ENCODE measurements at regions not wholly inside any gene's neighbourhood (a gene's known extent, or its start where the extent isn't known, plus 50 kb on each side); places are given as distances from the start of the nearest gene placed in this dataset.

DNA sequence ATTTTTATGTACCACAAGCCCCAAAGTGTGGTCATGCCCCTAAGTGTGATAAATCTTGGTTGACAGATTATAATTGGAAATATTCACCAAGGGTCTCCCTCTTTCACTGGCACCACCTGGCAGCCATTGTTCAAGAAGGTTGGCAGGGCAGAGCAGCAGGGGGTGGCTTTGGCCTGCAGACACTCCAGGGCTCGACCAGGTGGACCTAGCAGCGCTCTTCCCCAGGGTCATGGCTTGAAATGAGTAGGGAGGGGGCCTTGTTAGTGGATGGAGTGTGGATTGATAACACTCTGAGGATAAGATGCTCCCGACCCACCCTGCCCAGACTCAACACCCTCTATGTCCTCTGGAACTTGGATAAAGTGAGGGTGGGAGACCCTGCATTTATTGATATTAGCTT is 58.2 kb upstream of the KLHL25 start:
- TF ChIP-seq EZH2 (IDR thresholded peaks at IDR 0.05; ENCODE audit: borderline replicate concordance, insufficient read depth, low read depth, low read length, poor library complexity, severe bottlenecking), result no peak
- TF ChIP-seq, protein P1, sequence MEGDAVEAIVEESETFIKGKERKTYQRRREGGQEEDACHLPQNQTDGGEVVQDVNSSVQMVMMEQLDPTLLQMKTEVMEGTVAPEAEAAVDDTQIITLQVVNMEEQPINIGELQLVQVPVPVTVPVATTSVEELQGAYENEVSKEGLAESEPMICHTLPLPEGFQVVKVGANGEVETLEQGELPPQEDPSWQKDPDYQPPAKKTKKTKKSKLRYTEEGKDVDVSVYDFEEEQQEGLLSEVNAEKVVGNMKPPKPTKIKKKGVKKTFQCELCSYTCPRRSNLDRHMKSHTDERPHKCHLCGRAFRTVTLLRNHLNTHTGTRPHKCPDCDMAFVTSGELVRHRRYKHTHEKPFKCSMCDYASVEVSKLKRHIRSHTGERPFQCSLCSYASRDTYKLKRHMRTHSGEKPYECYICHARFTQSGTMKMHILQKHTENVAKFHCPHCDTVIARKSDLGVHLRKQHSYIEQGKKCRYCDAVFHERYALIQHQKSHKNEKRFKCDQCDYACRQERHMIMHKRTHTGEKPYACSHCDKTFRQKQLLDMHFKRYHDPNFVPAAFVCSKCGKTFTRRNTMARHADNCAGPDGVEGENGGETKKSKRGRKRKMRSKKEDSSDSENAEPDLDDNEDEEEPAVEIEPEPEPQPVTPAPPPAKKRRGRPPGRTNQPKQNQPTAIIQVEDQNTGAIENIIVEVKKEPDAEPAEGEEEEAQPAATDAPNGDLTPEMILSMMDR (IDR thresholded peaks at IDR 0.05), result no peak
- Histone ChIP-seq H3K36me3 (replicated peaks in 1 of 2; ENCODE audit: control extremely low read depth in 1 of 2, control insufficient read depth in 1 of 2, extremely low read depth in 1 of 2, insufficient read depth in 2 of 2, low read length in 1 of 2) (no peaks in the 10 kb centered on the region), H3K79me2 (ENCODE audit: control insufficient read depth, insufficient read depth, low read length) (no peaks in the 10 kb centered on the region), H3K27me3 (replicated peaks in 1 of 4; ENCODE audit: control extremely low read depth in 1 of 4, control insufficient read depth in 3 of 4, insufficient read depth in 4 of 4, low read length in 3 of 4) (peaks cover 0 to 8% (median 3%) of the 10 kb centered on the region in 4 experiments), H4K20me1 (ENCODE audit: control insufficient read depth, insufficient read depth, low read length, poor library complexity, severe bottlenecking) (no peaks in the 10 kb centered on the region), H3K9ac (ENCODE audit: low read length) (no peak overlapping the region), H2AFZ (ENCODE audit: insufficient read depth, low read depth, low read length, poor library complexity, severe bottlenecking) (no peak overlapping the region), H3K4me1 (ENCODE audit: control insufficient read depth in 2 of 2, insufficient read depth in 2 of 2, low read length in 2 of 2) (peaks cover 0 to 3% of the 10 kb centered on the region in 2 donors), H3K9me3 (ENCODE audit: control extremely low read depth in 1 of 3, control insufficient read depth in 2 of 3, insufficient read depth in 1 of 3, low read length in 2 of 3) (no peaks in the 10 kb centered on the region), H3K4me3 (ENCODE audit: control extremely low read depth in 1 of 5, extremely low read depth in 1 of 5, insufficient read depth in 1 of 5, low read depth in 2 of 5, low read length in 4 of 5) (no peak overlapping the region), H3K27ac (ENCODE audit: low read length in 2 of 2) (no peak overlapping the region), H3K4me2 (replicated peaks; ENCODE audit: low read depth, low read length, poor library complexity, severe bottlenecking) (no peak overlapping the region)
- intact Hi-C loops (cut with micrococcal nuclease), result no loop called here
- ChIA-PET POLR2A (no interaction called here), CTCF (no interaction called here)
- no peak for DNase-seq
- 80% methylated on average over 1 of the region's 3 CpGs for WGBS (ENCODE audit: insufficient coverage)
- Mint-ChIP-seq H3K9me3 (ENCODE audit: insufficient read depth) (no peaks in the 10 kb centered on the region), H3K27ac (no peak overlapping the region), H3K4me1 (peaks cover 2% of the 10 kb centered on the region), H3K27me3 (peaks cover 42% of the 10 kb centered on the region), H3K4me3 (no peak overlapping the region)
- no peak for ATAC-seq (ENCODE audit: low read depth)

DNA sequence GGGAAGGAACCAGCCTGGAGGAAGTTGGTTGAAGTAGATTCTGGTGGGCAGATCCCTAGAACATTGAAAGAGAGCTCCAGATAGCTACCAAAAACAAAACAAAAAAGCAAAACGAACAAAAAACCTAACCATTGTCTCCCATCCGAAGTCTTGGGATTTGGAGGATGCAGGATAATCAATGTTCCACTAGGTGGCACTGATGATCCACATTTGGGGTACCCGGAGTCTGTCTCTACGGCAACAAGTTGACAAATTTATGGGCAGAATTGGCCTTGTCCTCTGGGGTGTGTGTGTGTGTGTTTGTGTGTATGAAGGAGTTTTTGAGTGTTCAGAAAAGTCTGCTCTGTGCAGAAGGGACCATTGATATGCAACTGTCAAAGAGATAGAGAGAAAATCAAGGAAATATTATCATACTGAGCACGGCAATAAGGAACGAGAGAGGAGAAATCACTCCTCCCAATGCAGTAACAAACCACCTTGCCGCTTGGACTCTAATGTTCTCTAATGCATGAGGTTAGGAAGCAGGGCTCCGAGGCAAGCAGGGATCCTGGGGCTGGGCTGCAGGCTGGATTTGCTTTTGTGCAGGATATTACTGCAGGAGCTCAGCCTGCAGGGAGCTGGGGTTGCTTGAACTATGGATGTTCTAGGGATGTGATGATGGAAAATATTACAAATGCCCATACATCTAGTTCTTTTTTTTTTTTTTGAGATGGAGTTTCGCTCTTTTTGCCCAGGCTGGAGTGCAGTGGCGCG is 59.8 kb upstream of the KLHL25 start:
- peak overlapping the region; percentile 45 for H3K4me2 ChIP-seq (replicated peaks; ENCODE audit: low read depth, low read length, poor library complexity, severe bottlenecking)
- no peaks in the 10 kb centered on the region for H3K79me2 ChIP-seq (ENCODE audit: control insufficient read depth, insufficient read depth, low read length)
- H3K27ac ChIP-seq (ENCODE audit: low read length in 2 of 2), result no peak overlapping the region
- ATAC-seq (ENCODE audit: low read depth), result peak; percentile 56
- no peaks in the 10 kb centered on the region for H3K9me3 ChIP-seq (ENCODE audit: control extremely low read depth in 1 of 3, control insufficient read depth in 2 of 3, insufficient read depth in 1 of 3, low read length in 2 of 3)
- H3K27ac Mint-ChIP-seq, result no peak overlapping the region
- intact Hi-C loops (cut with micrococcal nuclease), result no loop called here
- H3K4me3 ChIP-seq (ENCODE audit: control extremely low read depth in 1 of 5, extremely low read depth in 1 of 5, insufficient read depth in 1 of 5, low read depth in 2 of 5, low read length in 4 of 5), result no peak overlapping the region
- H3K4me1 ChIP-seq (ENCODE audit: control insufficient read depth in 2 of 2, insufficient read depth in 2 of 2, low read length in 2 of 2), result peaks cover 4 to 9% of the 10 kb centered on the region in 2 donors
- CTCF ChIA-PET, result interaction anchor here (0.8 to 1.5 kb wide), 5 partner anchors 10 to 558 kb away, joined by 3 to 5 read pairs (median 3); no protein-coding TSS in a partner anchor
- peak; percentile 72 for DNase-seq
- WGBS (ENCODE audit: insufficient coverage), result 56% methylated on average over 6 of the region's 11 CpGs
- TF ChIP-seq EZH2 (IDR thresholded peaks at IDR 0.05; ENCODE audit: borderline replicate concordance, insufficient read depth, low read depth, low read length, poor library complexity, severe bottlenecking), result no peak
- TF ChIP-seq, protein P1 (IDR thresholded peaks at IDR 0.05), result peak; percentile 86
- POLR2A ChIA-PET, result no interaction called here
- no peaks in the 10 kb centered on the region for H4K20me1 ChIP-seq (ENCODE audit: control insufficient read depth, insufficient read depth, low read length, poor library complexity, severe bottlenecking)
- H3K27me3 Mint-ChIP-seq, result peaks cover 43% of the 10 kb centered on the region
- H3K36me3 ChIP-seq (replicated peaks in 1 of 2; ENCODE audit: control extremely low read depth in 1 of 2, control insufficient read depth in 1 of 2, extremely low read depth in 1 of 2, insufficient read depth in 2 of 2, low read length in 1 of 2), result no peaks in the 10 kb centered on the region
- peaks cover 8% of the 10 kb centered on the region for H3K4me1 Mint-ChIP-seq
- H3K9ac ChIP-seq (ENCODE audit: low read length), result no peak overlapping the region
- no peak overlapping the region for H3K4me3 Mint-ChIP-seq
- H3K27me3 ChIP-seq (replicated peaks in 1 of 4; ENCODE audit: control extremely low read depth in 1 of 4, control insufficient read depth in 3 of 4, insufficient read depth in 4 of 4, low read length in 3 of 4), result peaks cover 0 to 12% (median 2%) of the 10 kb centered on the region in 4 experiments
- no peak overlapping the region for H2AFZ ChIP-seq (ENCODE audit: insufficient read depth, low read depth, low read length, poor library complexity, severe bottlenecking)
- no peaks in the 10 kb centered on the region for H3K9me3 Mint-ChIP-seq (ENCODE audit: insufficient read depth)

All from B cell (primary cell).